ENCODE measurements at regions not wholly inside any gene's neighbourhood (a gene's known extent, or its start where the extent isn't known, plus 50 kb on each side); places are given as distances from the start of the nearest gene placed in this dataset.
A peak's percentile ranks its signal among the peaks of the same experiment; 100 is the strongest.

- DNase-seq: no peak
- H3K9me3 ChIP-seq: no peaks in the 10 kb centered on the region
- no peak overlapping the region for H3K4me3 ChIP-seq
- no peaks in the 10 kb centered on the region for H3K4me1 ChIP-seq
- no peak for TF ChIP-seq CTCF (IDR thresholded peaks at IDR 0.05)
- WGBS, 3 donors: 57 to 65% (median 63%) methylated on average over 2 of the region's 2 CpGs
- no peak overlapping the region for H3K27ac ChIP-seq
- intact Hi-C loops (cut with DNase I): no loop called here
- H3K27me3 ChIP-seq (ENCODE audit: insufficient read depth in 3 of 3, low read length in 2 of 3): no peaks in the 10 kb centered on the region
- no peaks in the 10 kb centered on the region for H3K36me3 ChIP-seq (ENCODE audit: insufficient read depth in 1 of 2, low read depth in 1 of 2)
- ATAC-seq: no peak
Measured at GRCh38 chr2:52500561-52500960, 1267.0 kb upstream of the CHAC2 start.

GRCh38 chr2:52498077-52498750 is 1269.4 kb upstream of the CHAC2 start:
- intact Hi-C loops (cut with DNase I): no loop called here
- no peaks in the 10 kb centered on the region for H3K9me3 ChIP-seq
- DNase-seq (no peak), ATAC-seq (no peak)
- 81 to 85% (median 83%) methylated on average over 3 of the region's 3 CpGs for WGBS, 3 donors
- H3K27ac ChIP-seq: no peak overlapping the region
- no peak overlapping the region for H3K4me3 ChIP-seq
- H3K27me3 ChIP-seq (ENCODE audit: insufficient read depth in 3 of 3, low read length in 2 of 3): no peaks in the 10 kb centered on the region
- no peak for TF ChIP-seq CTCF (IDR thresholded peaks at IDR 0.05)
- H3K4me1 ChIP-seq: no peaks in the 10 kb centered on the region
- no peaks in the 10 kb centered on the region for H3K36me3 ChIP-seq (ENCODE audit: insufficient read depth in 1 of 2, low read depth in 1 of 2)

- intact Hi-C loops (cut with DNase I): no loop called here
Measured at GRCh38 chr2:52495816-52496215, 1271.8 kb upstream of the CHAC2 start.

GRCh38 chr2:52477166-52477565 is 1290.4 kb upstream of the CHAC2 start:
- DNase-seq (no peak), ATAC-seq (peak in 1 of 4 donors; percentile 23)
- H3K27ac ChIP-seq: peak overlapping the region; percentile 69
- 35 to 76% (median 52%) methylated on average over 1 of the region's 1 CpG for WGBS, 3 donors
- no peaks in the 10 kb centered on the region for H3K36me3 ChIP-seq (ENCODE audit: insufficient read depth in 1 of 2, low read depth in 1 of 2)
- no peak overlapping the region for H3K4me3 ChIP-seq
- H3K4me1 ChIP-seq: peaks cover 16% of the 10 kb centered on the region
- H3K27me3 ChIP-seq (ENCODE audit: insufficient read depth in 3 of 3, low read length in 2 of 3): no peaks in the 10 kb centered on the region
- intact Hi-C loops (cut with DNase I): no loop called here
- TF ChIP-seq CTCF (IDR thresholded peaks at IDR 0.05): no peak
- H3K9me3 ChIP-seq: no peaks in the 10 kb centered on the region

More at GRCh38 chr2:52495816-52496215, 1271.8 kb upstream of the CHAC2 start:
- Histone ChIP-seq H3K36me3 (ENCODE audit: insufficient read depth in 1 of 2, low read depth in 1 of 2) (no peaks in the 10 kb centered on the region), H3K9me3 (no peaks in the 10 kb centered on the region), H3K4me3 (no peak overlapping the region), H3K27ac (no peak overlapping the region), H3K27me3 (ENCODE audit: insufficient read depth in 3 of 3, low read length in 2 of 3) (no peaks in the 10 kb centered on the region), H3K4me1 (no peaks in the 10 kb centered on the region)
- no peak for TF ChIP-seq CTCF (IDR thresholded peaks at IDR 0.05)
- no peak for ATAC-seq
- DNase-seq: no peak

GRCh38 chr2:52475590-52475989 is 1292.0 kb upstream of the CHAC2 start:
- intact Hi-C loops (cut with DNase I): no loop called here
- Histone ChIP-seq H3K27me3 (ENCODE audit: insufficient read depth in 3 of 3, low read length in 2 of 3) (no peaks in the 10 kb centered on the region), H3K9me3 (no peaks in the 10 kb centered on the region), H3K36me3 (ENCODE audit: insufficient read depth in 1 of 2, low read depth in 1 of 2) (no peaks in the 10 kb centered on the region), H3K4me1 (peaks cover 16% of the 10 kb centered on the region), H3K27ac (peak overlapping the region; percentile 69), H3K4me3 (no peak overlapping the region)
- DNase-seq: no peak
- 35 to 60% (median 36%) methylated on average over 1 of the region's 1 CpG for WGBS, 3 donors
- TF ChIP-seq CTCF (IDR thresholded peaks at IDR 0.05): no peak
- ATAC-seq: peak in 3 of 4 donors; percentile 76 to 81 (median 81)

All from psoas muscle (tissue), 7 donors.